Stomach (tissue), 4 donors: ENCODE measurements at regions not wholly inside any gene's neighbourhood (a gene's known extent, or its start where the extent isn't known, plus 50 kb on each side); places are given as distances from the start of the nearest gene placed in this dataset.

ENCODE experiments used
- POLR2A ChIP-seq, 4 donors: fragments of 450-650 bp; IDR thresholded peaks; one replicate each; pipeline ENCODE4 v1.6.1; 2016; ENCODE audit warnings: antibody characterized with exemption in 4 of 4, control low read depth in 2 of 4, mild to moderate bottlenecking in 1 of 4, moderate library complexity in 1 of 4
- POLR2AphosphoS5 ChIP-seq, 3 donors: sonication (generic); formaldehyde crosslinking; IDR thresholded peaks; one replicate each; pipeline ENCODE4 v1.6.1; 2016; ENCODE audit warnings: antibody characterized with exemption in 3 of 3

DNA sequence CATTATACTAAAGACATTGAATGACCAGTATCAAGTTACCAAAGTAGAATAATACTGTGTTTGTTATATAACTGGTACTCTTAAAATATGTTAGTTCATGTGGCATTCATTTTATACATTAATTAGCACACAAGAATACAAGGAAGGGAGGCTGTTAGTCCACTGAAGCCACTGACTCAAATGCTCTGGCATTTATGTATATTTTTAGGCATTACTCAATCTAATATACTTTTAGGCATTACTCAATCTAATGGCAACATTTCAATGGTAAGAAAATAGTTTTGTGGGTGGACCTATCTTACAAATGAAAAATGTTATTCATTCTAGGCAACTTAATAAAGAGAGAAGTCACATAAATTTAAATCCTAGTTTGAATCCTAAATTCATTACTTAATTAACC is 874.4 kb upstream of the USP15 start:
- TF ChIP-seq POLR2A (IDR thresholded peaks at IDR 0.05) (no peak), POLR2AphosphoS5 (IDR thresholded peaks at IDR 0.05) (no peak)
